ENCODE measurements at regions not wholly inside any gene's neighbourhood (a gene's known extent, or its start where the extent isn't known, plus 50 kb on each side); places are given as distances from the start of the nearest gene placed in this dataset.

DNA sequence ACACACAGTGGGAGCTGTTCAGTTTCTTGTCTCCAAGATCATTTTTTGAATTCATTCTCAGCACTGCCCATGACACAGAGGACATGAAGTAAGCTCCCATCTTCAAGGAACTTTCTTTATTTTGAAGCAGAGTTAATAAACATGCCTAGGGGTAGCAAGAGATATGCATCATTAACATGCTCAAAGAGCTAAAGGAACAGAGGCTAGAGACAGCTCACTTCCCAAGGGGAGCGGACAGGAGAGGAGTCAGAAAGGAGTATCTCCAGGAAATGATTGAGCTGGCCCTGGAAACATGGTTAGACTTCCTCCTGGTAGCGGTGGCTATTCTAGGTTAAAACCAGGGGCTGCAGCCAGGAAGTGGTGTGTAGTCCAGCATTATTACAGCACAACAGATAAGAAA is 135.9 kb downstream of the GPAM start:
- WGBS, 2 donors = 45 to 75% methylated on average over 1 to 2 of the region's 2 CpGs
- ATAC-seq (ENCODE audit: low FRiP score in 2 of 2) = no peak
- Histone ChIP-seq H3K4me3 (no peak overlapping the region), H3K27ac (no peak overlapping the region), H3K27me3 (no peaks in the 10 kb centered on the region), H3K9me3 (no peaks in the 10 kb centered on the region), H3K36me3 (no peaks in the 10 kb centered on the region), H3K4me1 (no peaks in the 10 kb centered on the region)
- TF ChIP-seq, protein P1, sequence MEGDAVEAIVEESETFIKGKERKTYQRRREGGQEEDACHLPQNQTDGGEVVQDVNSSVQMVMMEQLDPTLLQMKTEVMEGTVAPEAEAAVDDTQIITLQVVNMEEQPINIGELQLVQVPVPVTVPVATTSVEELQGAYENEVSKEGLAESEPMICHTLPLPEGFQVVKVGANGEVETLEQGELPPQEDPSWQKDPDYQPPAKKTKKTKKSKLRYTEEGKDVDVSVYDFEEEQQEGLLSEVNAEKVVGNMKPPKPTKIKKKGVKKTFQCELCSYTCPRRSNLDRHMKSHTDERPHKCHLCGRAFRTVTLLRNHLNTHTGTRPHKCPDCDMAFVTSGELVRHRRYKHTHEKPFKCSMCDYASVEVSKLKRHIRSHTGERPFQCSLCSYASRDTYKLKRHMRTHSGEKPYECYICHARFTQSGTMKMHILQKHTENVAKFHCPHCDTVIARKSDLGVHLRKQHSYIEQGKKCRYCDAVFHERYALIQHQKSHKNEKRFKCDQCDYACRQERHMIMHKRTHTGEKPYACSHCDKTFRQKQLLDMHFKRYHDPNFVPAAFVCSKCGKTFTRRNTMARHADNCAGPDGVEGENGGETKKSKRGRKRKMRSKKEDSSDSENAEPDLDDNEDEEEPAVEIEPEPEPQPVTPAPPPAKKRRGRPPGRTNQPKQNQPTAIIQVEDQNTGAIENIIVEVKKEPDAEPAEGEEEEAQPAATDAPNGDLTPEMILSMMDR (IDR thresholded peaks at IDR 0.05) = no peak
- TF ChIP-seq POLR2AphosphoS5 (IDR thresholded peaks at IDR 0.05) (no peak), POLR2A (IDR thresholded peaks at IDR 0.05) (no peak), EP300 (IDR thresholded peaks at IDR 0.05) (no peak)
- no peak for DNase-seq

DNA sequence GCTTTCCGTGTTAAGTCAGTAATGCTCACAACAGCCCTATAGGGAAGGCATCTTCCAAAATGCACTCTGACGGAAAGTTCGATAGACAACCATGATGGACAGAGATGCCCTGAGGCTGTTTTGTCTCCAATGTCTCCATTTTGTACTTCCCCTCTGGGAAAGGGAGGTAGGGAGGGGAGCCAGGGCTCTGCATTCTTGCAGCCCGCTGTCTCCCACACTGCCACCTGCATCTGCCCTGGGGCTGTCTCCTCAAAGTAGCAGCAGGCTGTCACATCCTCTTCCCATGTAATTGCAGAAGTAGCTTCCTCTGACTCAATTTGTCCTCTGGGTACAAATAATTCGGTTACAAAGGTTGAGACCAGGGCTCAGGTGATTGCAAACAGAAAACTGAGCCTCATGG is 131.4 kb downstream of the GPAM start:
- Histone ChIP-seq H3K27me3 (no peaks in the 10 kb centered on the region), H3K4me3 (no peak overlapping the region), H3K4me1 (no peaks in the 10 kb centered on the region), H3K27ac (no peak overlapping the region), H3K36me3 (no peaks in the 10 kb centered on the region), H3K9me3 (no peaks in the 10 kb centered on the region)
- TF ChIP-seq POLR2AphosphoS5 (IDR thresholded peaks at IDR 0.05) (no peak), POLR2A (IDR thresholded peaks at IDR 0.05) (no peak), EP300 (IDR thresholded peaks at IDR 0.05) (no peak)
- TF ChIP-seq, protein P1 (IDR thresholded peaks at IDR 0.05) = no peak
- DNase-seq (no peak), ATAC-seq (ENCODE audit: low FRiP score in 2 of 2) (no peak)
- 86 to 87% methylated on average over 5 of the region's 5 CpGs for WGBS, 2 donors

GRCh38 chr10:112053895-112054294 is 129.7 kb downstream of the GPAM start:
- ATAC-seq (ENCODE audit: low FRiP score in 2 of 2) = no peak
- no peaks in the 10 kb centered on the region for H3K9me3 ChIP-seq
- 73 to 79% methylated on average over 1 of the region's 1 CpG for WGBS, 2 donors

DNA sequence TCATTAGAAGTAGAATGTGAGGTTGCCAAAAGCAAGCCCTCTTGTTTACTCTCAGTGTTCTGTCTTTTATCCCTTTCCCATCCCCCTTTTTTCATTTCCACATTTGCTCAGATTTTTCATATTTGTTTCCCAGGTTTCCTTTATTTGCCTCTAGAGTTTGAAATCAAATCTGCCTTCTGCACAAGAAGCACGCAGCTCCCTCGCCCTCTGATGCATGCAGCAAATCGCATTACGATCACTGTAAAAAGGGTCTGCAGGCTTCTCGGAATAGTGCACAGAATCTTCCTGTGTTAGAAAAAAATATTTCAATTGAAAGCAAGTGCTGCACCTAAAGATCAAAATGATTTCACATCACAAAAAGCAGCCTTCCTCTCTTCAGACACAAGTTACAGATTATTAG is 129.0 kb downstream of the GPAM start:
- WGBS, 2 donors = 96 to 98% methylated on average over 5 of the region's 5 CpGs

More at GRCh38 chr10:112053895-112054294, 129.7 kb downstream of the GPAM start:
- no peak for DNase-seq
- TF ChIP-seq POLR2A (IDR thresholded peaks at IDR 0.05) = no peak
- no peaks in the 10 kb centered on the region for H3K27me3 ChIP-seq
- H3K27ac ChIP-seq = no peak overlapping the region
- no peaks in the 10 kb centered on the region for H3K36me3 ChIP-seq
- no peak overlapping the region for H3K4me3 ChIP-seq
- no peaks in the 10 kb centered on the region for H3K4me1 ChIP-seq

GRCh38 chr10:112057072-112057471 is 126.5 kb downstream of the GPAM start:
- H3K27ac ChIP-seq = no peak overlapping the region
- no peak for ATAC-seq (ENCODE audit: low FRiP score in 2 of 2)
- H3K4me3 ChIP-seq = no peak overlapping the region
- TF ChIP-seq POLR2AphosphoS5 (IDR thresholded peaks at IDR 0.05) = no peak
- no peak for TF ChIP-seq EP300 (IDR thresholded peaks at IDR 0.05)
- no peak for TF ChIP-seq POLR2A (IDR thresholded peaks at IDR 0.05)
- TF ChIP-seq, protein P1 (IDR thresholded peaks at IDR 0.05) = no peak
- H3K9me3 ChIP-seq = no peaks in the 10 kb centered on the region
- no peaks in the 10 kb centered on the region for H3K27me3 ChIP-seq
- H3K4me1 ChIP-seq = no peaks in the 10 kb centered on the region
- no peaks in the 10 kb centered on the region for H3K36me3 ChIP-seq
- 78 to 95% methylated on average over 2 of the region's 2 CpGs for WGBS, 2 donors
- DNase-seq = no peak

More for the DNA sequence above, 129.0 kb downstream of the GPAM start:
- ATAC-seq (ENCODE audit: low FRiP score in 2 of 2) = no peak
- H3K4me3 ChIP-seq = no peak overlapping the region
- no peaks in the 10 kb centered on the region for H3K27me3 ChIP-seq
- TF ChIP-seq POLR2A (IDR thresholded peaks at IDR 0.05) = no peak
- no peak for TF ChIP-seq POLR2AphosphoS5 (IDR thresholded peaks at IDR 0.05)
- no peak for TF ChIP-seq EP300 (IDR thresholded peaks at IDR 0.05)
- TF ChIP-seq, protein P1 (IDR thresholded peaks at IDR 0.05) = no peak
- no peak overlapping the region for H3K27ac ChIP-seq
- no peaks in the 10 kb centered on the region for H3K9me3 ChIP-seq
- no peaks in the 10 kb centered on the region for H3K4me1 ChIP-seq
- H3K36me3 ChIP-seq = no peaks in the 10 kb centered on the region
- no peak for DNase-seq

All from upper lobe of left lung (tissue), 6 donors.